ENCODE measurements at regions not wholly inside any gene's neighbourhood (a gene's known extent, or its start where the extent isn't known, plus 50 kb on each side); places are given as distances from the start of the nearest gene placed in this dataset.
"Not testable (repeated sequence)": the region's sequence is repeated elsewhere in the genome, so short reads cannot be mapped to it uniquely, and the experiment has no call there.

DNA sequence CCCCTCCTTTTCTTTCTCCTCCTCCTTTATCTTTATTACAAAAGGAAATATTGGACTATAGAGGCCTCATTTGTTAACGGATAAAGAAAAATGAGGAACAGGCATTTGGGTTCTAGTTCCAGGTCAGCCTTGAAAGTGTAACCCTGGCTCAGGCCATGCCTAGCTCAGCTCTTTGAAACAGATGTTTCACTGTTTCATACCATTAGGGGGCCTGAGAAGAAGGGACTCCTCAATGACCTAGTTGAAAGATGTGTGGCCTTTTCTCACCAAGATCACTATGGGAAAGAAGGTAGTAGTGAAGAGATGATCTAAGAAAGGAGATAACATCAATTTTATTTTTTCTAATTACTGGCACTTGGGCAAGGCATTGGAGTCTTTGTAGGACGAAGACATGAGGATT lies 952.7 kb downstream of the SLC4A3 start:
- no peak for DNase-seq (ENCODE audit: low spot score)
- FAIRE-seq, result no peak

DNA sequence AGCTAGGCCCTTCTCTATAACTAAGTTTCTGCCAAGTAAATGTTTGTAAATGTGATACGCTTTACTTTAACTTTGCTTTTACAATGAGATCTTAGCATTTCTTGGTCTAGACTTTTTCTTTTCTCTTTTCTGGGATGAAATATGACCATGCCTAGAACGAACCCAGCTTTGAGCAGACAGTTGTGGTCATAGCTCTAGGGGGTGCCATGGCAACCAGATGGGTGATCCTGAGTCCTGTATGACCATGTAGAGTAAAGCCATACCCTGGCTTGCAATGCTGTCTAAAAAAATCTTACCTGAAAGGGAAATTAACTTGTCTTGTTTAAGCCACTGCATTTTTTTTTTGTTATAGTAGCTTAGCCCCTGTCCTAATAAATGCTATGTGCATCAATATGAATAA lies 956.3 kb downstream of the SLC4A3 start:
- FAIRE-seq (no peak), DNase-seq (ENCODE audit: low spot score) (no peak)

DNA sequence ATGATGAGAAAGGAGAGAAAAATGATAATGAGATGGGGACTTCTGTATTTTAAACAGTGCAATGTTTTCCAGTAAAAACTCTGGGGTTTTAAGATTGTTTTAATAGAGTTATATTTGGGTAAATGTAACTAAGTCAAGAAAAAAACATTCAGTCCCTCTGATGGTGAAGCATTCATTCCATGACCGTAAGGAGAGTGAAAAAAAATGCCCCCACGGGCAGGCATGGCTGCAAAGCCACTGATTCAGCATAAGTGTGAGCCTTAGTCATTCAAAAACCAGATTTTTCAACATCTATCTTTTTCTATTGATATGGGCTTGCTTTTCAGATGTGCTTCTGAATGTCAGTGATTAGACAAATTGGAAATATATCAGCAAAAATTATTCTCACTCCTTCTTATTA lies 957.8 kb downstream of the SLC4A3 start:
- no peak for FAIRE-seq

DNA sequence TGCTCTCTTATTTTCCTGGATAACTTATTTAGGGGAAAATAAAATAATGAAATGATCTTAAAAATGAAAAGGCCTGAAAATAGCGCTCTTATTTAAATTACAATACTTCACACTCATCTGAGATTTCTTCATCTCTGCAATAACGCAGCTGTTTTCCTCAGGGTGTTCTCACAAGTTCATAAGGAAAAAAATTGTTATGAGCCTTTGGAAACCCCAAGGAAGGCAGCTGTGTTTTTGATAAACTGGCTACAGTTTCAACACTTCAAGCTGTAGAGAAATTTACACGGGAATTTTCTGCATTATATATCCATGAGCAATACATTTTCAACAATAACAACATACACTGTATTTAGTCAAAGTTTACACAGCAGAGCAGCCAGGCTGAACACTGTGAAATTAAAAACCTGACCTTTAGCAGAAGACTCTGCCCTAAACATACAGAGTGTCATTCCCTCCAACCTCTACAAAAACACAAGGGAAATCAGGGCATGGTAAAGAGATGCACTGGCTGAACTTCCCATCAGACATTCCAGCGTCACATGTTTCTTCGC lies 959.6 kb downstream of the SLC4A3 start:
- FAIRE-seq (no peak), DNase-seq (ENCODE audit: low spot score) (no peak)

More for the DNA sequence above, 957.8 kb downstream of the SLC4A3 start:
- no peak for DNase-seq (ENCODE audit: low spot score)

DNA sequence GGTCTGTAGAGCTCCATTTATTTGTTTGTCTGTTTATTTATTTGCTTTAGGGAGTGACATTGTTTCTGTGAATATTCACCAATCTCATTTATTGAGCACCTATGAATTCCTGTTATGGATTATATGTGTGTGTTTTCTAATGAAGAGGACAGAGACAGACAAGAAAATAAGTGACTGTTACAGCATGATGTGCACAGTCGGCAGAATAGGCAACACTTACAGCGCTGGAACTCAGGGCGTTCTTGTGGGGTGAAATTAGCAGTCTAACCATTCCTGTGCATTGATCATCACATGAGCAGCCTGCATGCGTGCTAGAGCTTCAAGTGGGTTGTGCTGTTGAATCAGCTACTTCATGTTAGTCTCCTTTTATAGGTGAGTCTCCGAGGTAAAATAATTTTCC lies 960.7 kb downstream of the SLC4A3 start:
- FAIRE-seq (no peak), DNase-seq (ENCODE audit: low spot score) (no peak)

DNA sequence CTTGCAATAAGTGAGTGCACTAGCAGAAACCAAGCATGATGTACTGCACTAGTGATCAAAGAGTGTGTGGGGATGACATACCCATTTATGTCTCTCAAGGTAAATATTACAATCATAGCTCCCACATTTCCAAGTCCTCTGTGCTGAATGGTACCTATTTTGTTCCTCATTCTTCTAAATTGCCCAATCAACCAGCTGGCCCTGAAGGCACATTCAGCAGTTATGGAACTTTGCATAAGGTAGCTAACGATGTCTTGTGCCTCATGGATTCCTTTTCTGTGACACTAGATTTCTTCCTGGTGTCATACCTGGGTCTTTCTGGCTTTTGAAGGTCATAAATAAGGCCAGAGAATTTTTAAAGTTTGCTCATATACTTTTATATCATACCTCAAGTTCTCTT lies 963.0 kb downstream of the SLC4A3 start:
- FAIRE-seq, result no peak

DNA sequence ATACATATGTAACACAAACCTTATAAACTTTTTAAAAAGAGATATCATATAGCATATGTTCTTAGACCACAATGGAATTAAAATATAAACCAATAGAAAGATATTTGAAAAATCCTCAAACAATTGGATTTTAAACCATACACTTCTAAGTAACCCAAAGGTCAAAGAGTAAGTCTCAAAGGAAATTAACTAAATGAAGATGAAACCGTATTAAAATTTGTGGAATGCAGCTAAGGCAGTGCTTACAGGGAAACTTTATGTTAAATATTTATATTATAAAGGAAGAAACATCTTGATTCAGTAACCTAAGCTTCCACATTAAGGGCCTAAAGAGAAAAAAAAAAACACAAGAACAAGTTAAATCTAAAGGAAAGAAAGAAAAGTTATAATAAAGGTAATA lies 966.1 kb downstream of the SLC4A3 start:
- FAIRE-seq, result no peak
- no peak for DNase-seq (ENCODE audit: low spot score)

More for the DNA sequence above, 963.0 kb downstream of the SLC4A3 start:
- no peak for DNase-seq (ENCODE audit: low spot score)

DNA sequence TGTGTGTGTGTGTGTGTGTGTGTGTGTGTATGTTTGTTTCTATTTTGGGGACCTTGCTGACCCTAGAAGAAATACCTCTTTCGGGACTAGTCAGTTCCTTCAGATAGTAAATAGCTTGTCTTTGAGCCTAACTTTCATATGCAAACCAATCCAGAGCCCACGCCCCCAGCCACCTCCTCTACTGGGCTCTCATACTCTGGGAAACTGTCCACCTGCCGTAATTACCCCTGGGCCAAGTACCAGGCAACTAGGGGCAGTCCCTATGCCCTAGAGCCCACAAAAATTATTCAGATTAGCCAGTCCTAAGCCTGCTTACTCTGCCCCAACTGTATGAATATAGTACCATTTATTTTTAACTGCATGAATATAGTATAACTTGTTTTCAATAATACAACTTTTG lies 970.4 kb downstream of the EPHA4 start:
- no peak for FAIRE-seq
- no peak for DNase-seq (ENCODE audit: low spot score)

DNA sequence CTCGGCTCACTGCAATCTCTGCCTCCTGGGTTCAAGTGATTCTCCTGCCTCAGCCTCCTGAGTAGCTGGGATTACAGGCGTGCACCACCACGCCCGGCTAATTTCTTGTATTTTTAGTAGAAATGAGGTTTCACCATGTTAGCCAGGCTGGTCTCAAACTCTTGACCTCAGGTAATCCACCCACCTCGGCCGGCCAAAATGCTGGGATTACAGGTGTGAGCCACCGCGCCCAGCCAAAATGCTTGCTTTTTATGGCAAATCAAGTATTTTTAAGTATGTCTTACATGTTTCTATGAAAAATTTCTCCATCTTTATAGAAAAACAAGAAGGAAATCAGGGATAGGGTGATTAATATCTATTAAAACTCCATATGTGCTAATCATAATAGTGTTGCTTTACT lies 959.1 kb downstream of the EPHA4 start:
- DNase-seq (ENCODE audit: low spot score); FAIRE-seq: not testable (repeated sequence)

DNA sequence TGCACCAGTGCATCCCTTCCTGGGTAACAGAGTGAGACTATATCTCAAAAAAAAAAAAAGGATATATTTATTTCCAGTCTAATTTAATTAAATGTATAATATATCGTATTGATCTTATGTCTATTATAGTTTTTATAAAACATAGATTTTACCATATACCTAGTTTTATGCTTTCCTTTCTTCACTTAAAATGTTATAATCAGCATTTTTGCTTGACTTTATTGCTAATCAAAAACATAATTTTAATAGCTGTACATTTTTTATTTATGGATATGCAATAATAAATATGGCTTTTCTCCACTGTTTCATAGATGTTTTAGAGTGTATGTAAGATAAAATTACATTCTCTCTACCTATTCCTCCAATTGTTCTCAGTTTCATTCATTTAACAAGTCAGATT lies 958.0 kb downstream of the EPHA4 start:
- no peak for FAIRE-seq
- DNase-seq (ENCODE audit: low spot score), result no peak

DNA sequence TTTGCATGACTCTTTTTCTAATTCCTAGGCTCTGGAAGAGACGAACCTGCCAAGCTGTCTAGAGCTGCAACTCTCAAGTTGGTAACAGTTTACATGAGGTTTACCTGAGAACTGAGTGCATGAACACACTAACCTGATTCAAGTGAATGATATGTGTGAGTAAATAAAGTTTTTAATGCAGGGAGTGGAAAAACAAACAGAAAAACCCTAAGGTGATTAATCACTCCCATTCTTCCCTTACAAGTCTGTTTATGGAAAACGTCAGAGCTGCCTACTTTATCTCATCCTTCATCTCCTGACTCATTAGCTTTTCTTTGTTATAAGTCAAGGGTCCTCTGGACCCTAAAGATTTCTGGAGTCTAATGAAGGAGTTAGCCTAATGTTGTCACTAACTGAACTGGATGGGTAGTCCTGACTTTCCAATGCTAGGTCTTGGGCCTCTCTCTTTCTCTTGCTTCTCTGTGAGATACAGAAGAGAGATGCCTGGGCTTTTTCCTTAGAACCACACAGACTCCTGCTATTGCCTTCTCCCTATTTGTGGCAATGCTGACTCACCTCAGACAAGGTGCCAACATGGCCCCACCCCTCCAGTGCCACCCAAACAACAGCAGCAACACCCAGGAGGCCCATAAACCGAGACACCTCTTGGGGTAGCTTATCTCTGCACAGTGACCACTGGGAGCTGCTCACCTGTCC lies 952.4 kb downstream of the EPHA4 start:
- FAIRE-seq (no peak), DNase-seq (ENCODE audit: low spot score) (no peak)

DNA sequence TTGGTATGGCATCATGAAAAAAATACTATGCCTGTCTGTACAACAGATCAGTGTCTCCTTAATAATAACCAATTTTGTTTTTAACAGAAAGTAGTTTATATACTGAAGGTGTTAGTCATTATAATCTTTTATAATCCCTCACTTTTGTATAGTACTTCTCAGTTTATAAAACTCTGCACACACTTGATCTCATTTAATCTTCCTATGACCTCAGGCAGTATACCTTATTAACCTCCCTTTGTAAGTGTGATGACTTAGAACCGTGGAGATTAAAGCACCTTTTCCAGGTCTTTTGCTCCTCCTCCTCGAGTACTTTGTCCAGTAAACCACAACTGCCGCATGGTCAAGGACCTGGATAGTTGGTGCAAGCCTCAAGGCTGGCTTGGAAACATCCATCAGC lies 945.5 kb downstream of the EPHA4 start:
- no peak for FAIRE-seq
- DNase-seq (ENCODE audit: low spot score), result no peak

DNA sequence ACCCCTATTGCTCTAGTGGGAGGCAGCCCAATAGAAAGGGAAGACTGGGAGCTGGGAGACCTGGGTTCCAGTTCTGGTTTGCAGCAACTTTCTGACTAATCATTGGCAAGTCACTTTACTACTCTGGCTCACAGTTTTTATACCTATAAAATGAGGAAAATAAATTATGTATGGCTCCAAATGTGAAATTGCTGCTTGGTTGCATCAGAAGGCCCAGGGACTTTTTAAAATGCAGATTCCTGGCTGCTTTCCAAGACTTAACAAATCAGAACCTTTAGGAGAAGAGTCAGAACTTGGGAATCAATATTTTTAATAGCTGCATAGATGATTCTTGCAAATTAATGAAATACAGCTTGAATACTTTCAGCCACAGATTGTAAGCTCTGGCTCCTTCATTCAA lies 943.9 kb downstream of the EPHA4 start:
- FAIRE-seq, result no peak
- DNase-seq (ENCODE audit: low spot score), result no peak

DNA sequence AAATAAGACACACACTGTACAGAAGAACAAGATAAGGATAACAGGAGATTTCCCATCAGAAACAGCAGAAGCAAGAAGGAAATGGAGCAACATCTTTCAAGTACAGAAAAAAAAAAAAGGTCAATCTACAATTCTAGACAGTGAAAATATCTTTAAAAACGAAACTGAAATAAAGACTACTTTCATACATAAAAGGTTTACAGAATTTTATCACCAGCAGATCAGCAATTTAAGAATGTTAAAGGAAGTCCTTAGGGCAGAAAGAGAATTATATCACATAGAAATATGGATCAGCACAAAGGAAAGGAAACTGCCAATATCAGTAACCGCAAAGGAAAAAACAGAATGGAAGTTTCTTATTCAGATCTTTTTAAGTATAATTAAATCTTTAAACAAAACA lies 931.0 kb downstream of the EPHA4 start:
- FAIRE-seq (no peak), DNase-seq (ENCODE audit: low spot score) (no peak)

DNA sequence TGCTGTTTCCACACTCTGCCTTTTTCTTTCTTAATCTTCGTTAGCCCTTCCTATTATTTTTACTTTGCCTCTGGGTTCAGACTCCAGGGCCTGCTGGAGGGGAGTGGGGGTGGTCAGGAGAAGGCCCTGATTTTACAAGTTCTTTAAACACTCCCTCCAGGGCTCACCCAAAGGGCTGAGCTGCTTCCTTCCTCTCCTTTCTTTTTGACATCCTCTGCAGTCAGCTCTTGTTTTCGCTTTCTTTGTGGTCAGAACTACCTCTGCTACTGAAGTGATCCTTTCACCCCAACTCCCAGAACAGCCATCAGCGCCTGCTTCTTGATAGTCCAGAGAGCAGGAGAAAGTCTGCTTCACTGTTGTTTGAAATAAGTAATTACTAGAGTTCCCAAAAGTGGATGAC lies 925.7 kb downstream of the EPHA4 start:
- DNase-seq (ENCODE audit: low spot score), result no peak
- FAIRE-seq, result no peak

DNA sequence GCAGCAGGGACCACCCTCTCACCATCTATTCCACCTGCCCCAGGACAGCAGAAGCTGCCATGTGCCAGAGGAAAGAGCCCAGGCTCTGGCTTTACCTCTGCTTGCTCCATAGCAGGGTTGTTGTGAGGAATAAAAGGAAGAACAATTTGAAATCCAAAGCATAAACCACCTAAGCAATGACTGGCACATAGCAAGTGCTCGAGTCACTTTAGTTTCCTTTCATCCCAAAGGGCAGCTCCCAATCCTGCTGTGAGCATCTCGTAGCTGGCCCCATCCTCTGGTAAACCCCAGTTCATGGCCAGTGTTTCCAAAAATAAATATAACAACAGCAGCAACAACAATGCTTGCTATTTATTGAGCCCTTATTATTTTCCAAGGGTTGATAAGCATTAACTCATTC lies 923.5 kb downstream of the EPHA4 start:
- DNase-seq (ENCODE audit: low spot score), result no peak
- FAIRE-seq, result no peak

DNA sequence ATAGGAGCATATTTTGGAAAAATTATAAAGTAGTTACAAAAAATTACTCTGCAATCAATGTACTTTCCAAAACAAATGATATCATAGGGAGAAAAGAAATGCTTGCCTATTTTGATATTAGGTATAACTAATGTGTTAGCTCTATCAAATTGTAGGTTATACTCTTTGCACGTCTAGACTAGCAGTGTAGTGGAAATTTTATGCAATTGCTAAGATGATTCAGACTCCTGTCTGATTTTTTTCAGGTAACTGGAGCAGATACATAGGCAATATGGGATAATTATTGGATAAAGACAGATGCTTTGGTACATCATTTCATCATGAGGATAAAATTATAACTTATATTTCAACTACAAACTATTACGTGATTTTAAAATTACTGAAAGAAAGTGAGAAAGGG lies 918.3 kb downstream of the EPHA4 start:
- DNase-seq (ENCODE audit: low spot score) (no peak), FAIRE-seq (no peak)

DNA sequence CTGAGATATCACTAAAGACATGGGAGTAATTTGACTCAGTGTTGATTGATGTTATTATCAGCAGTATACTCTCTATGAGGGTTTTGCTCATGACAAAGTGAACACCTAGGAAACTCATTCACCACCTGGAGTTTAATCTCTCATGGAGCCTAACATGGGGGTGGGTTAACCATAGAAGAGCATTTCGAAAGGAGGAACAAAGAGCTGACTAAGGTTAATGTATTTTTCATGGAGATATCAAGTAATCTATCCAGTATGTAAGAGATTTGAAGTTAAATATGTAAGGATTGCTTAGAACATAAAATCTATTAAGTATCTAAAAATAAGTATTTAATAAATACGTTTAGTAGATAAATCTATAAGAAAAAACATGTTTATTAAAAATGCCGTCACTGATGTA lies 917.8 kb downstream of the EPHA4 start:
- DNase-seq (ENCODE audit: low spot score), result no peak
- no peak for FAIRE-seq

DNA sequence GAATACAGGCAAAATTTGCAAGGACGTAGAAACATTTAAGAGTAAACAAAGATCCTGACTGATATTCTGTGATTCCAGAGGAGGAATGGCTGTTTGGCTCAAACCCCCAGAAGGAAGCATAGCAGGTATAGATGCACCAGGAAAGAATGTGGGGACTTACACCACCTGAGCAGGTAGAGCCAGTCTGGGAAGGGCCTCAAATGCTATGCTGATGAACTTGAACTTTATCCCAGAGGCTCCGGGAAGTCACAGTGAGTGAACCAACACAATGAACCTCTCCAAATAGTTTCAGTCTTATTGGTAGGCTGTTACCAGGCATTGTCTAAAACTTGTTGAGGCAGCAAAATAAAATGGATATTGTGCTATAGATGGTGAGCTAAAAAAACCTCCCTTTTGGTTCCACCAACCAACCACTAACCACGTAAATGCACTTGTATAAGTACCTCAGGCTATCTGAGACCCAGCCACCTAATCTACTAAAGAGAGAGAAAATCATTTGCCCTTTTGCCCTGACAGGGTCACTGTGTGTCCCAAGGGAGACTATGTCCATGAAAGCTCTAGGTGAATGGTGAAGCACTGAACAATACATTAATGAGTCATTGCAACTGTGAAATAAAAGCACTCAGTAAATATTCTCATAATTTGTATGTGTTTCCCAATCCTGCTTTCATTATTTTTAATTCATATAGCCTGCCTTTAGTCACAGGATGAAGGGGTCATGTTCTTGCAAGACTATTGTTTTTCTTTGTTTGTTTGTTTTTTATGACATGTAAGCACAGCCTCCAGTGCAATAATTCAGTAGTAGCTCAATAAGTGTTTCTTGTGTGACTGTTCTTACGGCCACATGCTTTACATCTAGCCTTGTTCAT lies 911.6 kb downstream of the EPHA4 start:
- FAIRE-seq (no peak), DNase-seq (ENCODE audit: low spot score) (no peak)

DNA sequence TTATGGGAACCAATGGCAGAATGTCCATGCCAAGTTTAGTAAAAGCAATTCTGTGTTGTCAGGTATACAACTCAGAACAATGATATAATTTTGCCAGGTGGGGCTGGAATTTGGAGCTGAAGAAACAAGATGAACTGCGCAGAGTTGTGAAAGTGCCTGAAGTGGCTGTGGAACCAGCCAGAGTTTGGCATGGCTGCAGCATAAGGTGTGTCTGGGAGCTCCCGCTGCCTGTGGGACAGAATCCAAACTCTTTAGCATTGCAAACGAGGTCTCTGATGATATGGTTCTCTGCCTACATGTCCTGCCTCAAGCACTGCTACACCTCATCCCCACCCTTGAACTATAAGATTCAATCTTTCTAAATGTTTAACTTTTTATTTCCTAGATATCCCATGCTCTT lies 909.7 kb downstream of the EPHA4 start:
- no peak for FAIRE-seq
- DNase-seq (ENCODE audit: low spot score), result no peak

DNA sequence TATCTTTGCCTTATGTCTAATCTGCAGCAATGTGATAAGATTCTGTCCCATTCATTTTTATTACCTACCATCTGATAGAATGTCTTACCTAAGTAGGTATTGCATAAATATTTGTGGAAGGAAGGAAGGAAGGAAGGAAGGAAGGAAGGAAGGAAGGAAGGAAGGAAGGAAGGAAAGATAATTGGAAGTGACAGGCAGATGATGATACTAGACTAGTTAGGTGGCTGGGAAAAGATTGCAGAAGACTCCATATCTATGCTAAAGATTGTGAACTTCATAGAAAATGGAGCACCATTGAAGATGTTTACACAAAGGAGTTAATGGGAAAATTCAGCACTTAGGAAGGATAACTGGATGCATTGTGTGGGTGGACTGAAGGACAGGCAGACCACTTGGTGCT lies 909.0 kb downstream of the EPHA4 start:
- FAIRE-seq (no peak), DNase-seq (ENCODE audit: low spot score) (no peak)

DNA sequence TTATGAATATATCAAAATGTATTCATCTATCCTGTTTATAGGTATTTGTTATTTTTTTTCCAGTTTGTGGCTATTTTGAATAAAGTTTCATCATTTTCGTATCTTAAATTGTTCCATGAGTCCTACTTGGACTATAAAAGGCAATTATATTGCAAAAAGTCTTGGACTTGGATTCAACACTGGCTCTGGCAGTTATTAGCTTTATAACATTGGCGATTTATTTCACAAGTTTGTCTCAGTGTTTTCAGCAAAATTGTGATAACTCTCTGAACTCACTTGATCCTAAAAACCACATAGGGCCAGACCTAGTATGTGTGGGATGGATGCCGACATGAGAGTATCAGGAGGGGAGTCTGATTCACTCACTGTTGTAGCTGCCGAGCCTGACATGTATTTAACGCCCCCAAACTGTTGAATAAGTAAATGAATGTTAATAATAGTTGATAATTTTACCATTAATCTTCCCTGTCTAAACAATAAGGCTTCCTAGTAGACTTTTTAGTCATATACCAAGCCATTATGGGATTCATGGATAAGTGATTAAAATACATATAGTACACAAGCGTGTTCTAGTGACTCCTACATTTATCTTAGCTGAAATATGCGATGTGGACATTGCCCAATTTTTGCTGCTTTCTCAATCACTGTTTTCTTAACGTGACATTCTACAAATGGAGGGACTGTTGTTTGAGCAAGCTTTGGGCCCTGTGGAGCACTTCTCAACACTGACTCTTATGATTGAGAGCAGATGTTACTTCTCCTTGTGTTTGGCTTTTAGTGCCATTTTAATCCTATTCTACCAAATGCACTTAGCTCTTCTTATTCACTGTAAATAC lies 907.6 kb downstream of the EPHA4 start:
- no peak for FAIRE-seq

More for the DNA sequence above, 907.6 kb downstream of the EPHA4 start:
- no peak for DNase-seq (ENCODE audit: low spot score)
